ENCODE measurements at regions not wholly inside any gene's neighbourhood (a gene's known extent, or its start where the extent isn't known, plus 50 kb on each side); places are given as distances from the start of the nearest gene placed in this dataset.

DNA sequence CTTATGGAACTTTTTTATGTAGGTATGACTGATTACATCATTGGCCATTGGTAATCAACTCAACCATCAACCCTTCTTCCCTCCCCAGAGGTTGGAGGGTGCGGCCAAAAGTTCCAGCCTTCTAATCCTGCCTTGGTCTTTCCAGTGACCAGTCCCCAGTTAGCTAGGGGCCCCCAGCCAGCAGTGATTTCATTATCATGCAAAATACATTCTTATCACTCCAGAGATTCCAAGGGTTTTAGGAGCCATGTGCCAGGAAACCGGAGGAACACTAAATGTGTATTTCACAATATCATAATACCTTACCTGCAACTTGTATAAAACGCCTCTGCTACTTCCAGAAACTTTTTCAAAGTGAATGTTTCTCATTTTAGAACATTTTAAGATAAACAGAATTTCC lies 181.5 kb upstream of the PELI2 start:
- TF ChIP-seq POLR2A (IDR thresholded peaks at IDR 0.05) (no peak), EP300 (IDR thresholded peaks at IDR 0.05; ENCODE audit: low read depth) (no peak)
- TF ChIP-seq, protein P1, sequence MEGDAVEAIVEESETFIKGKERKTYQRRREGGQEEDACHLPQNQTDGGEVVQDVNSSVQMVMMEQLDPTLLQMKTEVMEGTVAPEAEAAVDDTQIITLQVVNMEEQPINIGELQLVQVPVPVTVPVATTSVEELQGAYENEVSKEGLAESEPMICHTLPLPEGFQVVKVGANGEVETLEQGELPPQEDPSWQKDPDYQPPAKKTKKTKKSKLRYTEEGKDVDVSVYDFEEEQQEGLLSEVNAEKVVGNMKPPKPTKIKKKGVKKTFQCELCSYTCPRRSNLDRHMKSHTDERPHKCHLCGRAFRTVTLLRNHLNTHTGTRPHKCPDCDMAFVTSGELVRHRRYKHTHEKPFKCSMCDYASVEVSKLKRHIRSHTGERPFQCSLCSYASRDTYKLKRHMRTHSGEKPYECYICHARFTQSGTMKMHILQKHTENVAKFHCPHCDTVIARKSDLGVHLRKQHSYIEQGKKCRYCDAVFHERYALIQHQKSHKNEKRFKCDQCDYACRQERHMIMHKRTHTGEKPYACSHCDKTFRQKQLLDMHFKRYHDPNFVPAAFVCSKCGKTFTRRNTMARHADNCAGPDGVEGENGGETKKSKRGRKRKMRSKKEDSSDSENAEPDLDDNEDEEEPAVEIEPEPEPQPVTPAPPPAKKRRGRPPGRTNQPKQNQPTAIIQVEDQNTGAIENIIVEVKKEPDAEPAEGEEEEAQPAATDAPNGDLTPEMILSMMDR (IDR thresholded peaks at IDR 0.05): no peak
